Fibroblast of pulmonary artery (primary cell): ENCODE measurements at regions not wholly inside any gene's neighbourhood (a gene's known extent, or its start where the extent isn't known, plus 50 kb on each side); places are given as distances from the start of the nearest gene placed in this dataset.

ENCODE experiments used
- DNase-seq: peaks from one replicate; pipeline ENCODE4 v3.0.0-alpha.2; 2010; ENCODE audit warnings: low read depth
- H3K4me3 ChIP-seq: replicated peaks from 2 replicates; pipeline ENCODE4 v1.5.1; 2011; ENCODE audit warnings: low read depth, mild to moderate bottlenecking, control low read depth, low read length, moderate library complexity
- TF ChIP-seq, protein P1 (sequence below): IDR thresholded peaks from 2 replicates; pipeline ENCODE4 v1.5.1; 2011; ENCODE audit warnings: mild to moderate bottlenecking, control low read depth, low read length, inconsistent platforms; ENCODE audit errors: missing control alignments

DNA sequence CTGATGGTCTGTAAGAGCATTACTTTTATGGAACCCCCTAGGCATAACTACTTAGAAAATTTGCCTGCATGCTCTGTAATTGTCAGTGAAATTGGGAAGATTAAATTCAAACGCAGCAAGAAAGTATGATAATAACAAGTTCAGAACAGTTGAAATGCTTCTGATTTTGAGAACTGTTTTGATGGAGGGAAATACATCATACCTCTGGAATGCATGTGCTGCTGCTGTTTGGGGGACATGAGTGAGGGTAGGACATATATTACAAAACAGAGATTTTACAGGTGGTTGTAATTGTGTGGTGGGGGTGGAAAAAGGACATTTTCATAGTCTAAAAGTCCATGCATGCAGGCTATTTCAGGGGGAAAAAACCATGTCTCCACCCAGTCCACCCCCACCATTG lies 135.0 kb upstream of the DPH6 start:
- no peak overlapping the region for H3K4me3 ChIP-seq
- peak; percentile 52 for DNase-seq
- TF ChIP-seq, protein P1, sequence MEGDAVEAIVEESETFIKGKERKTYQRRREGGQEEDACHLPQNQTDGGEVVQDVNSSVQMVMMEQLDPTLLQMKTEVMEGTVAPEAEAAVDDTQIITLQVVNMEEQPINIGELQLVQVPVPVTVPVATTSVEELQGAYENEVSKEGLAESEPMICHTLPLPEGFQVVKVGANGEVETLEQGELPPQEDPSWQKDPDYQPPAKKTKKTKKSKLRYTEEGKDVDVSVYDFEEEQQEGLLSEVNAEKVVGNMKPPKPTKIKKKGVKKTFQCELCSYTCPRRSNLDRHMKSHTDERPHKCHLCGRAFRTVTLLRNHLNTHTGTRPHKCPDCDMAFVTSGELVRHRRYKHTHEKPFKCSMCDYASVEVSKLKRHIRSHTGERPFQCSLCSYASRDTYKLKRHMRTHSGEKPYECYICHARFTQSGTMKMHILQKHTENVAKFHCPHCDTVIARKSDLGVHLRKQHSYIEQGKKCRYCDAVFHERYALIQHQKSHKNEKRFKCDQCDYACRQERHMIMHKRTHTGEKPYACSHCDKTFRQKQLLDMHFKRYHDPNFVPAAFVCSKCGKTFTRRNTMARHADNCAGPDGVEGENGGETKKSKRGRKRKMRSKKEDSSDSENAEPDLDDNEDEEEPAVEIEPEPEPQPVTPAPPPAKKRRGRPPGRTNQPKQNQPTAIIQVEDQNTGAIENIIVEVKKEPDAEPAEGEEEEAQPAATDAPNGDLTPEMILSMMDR: no peak

DNA sequence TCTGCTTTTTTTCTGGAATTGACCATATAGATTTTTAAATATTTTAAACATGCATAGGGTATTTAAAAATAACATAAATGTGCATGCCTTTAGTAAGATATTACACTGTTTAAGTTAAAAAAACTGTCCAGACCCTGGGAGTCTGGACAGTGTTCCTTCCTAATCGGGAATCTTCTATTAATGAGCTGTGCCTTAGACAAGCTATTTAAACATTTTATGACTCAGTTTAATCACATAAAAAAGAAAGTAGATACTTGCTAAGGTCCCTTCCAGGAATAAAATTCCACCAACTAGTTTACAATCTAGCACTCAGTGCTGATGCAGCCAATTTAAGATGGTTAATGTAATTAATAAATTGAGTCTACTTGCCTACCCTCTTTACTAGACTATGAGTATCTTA lies 140.4 kb upstream of the DPH6 start:
- H3K4me3 ChIP-seq: no peak overlapping the region
- DNase-seq: no peak
- TF ChIP-seq, protein P1: no peak

DNA sequence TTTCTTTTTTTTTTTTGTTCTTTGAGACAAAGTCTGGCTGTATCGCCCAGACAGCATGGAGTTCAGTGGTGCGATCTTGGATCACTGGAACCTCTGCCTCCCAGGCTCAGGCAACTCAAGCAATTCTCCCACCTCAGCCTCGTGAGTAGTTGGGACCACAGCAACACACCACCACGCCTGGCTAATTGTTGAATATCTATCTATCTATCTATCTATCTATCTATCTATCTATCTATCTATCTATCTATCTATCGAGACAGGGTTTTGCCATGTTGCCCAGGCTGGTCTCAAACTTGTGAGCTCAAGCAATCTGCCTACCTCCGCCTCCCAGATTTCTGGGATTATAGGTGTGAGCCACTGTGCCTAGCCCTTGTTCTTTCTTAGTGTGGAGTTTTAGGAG lies 143.3 kb upstream of the DPH6 start:
- DNase-seq: no peak
- TF ChIP-seq, protein P1: no peak
- H3K4me3 ChIP-seq: no peak overlapping the region

DNA sequence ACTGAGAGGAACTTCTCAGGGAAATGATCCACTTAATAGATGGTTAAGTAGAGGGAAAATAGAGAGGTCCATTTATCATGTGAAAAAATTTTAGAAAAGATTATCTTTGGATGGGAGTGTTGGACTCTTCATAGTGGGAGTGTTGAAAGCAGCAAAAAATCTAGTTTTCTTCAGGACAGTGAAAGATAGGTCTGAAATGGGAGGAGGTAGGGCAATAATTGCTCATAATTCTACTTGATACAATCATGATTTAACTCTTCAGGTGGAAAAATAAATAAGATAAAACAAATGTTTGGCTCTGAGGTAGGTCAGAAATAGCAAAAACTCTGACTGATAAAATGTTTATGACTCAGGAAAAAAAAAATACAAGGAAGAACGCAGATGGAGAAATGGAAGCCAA lies 144.1 kb upstream of the DPH6 start:
- TF ChIP-seq, protein P1: no peak
- no peak overlapping the region for H3K4me3 ChIP-seq
- no peak for DNase-seq

DNA sequence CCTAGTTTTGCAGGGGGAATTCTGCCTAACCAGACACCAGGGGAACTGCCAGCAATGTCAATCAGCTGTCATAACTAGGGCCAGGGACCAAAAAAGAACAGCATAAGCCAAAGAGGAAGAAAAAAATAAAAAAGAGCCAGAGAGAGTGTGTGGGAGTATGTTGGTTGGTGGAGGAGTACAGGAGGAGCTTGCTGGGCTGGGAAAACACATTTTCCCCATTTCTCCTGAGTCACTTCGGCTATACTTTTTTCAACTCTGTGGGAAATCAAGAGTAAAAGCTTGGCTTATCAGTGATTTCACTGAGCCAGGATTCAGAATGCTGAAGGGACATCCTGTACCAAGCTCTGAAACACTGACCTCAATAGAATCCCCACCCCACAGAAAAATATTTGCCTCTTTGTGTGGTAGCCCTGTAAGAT lies 144.7 kb upstream of the DPH6 start:
- H3K4me3 ChIP-seq: no peak overlapping the region
- DNase-seq: peak; percentile 99
- TF ChIP-seq, protein P1: no peak

DNA sequence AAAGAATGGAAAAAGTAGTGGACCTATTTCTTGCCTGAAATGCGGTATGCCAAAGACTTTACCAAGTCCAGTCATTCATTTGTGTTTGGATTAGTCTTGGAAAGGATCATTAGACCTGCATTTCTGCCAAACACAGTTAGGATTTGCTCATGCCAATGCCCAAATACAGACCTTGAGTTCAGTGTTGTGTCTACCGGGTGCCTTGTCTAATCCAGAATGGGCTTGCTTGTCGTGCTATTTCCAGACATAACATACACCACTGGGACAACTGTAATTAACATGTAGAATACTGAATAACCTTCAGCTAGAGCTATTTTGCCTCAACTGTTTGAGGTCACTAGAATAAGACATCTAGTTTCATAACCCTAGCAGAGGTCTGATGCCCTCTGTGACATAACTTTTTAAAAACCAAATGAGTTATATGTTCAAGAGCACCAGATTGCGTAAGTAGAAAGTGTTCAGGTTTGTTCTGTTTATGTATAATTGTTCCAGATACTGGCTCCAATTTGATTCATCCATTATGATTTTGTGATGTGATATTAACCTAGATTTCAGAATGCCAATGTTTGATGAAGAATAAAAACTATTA lies 145.3 kb upstream of the DPH6 start:
- TF ChIP-seq, protein P1: no peak
- DNase-seq: no peak
- H3K4me3 ChIP-seq: no peak overlapping the region

DNA sequence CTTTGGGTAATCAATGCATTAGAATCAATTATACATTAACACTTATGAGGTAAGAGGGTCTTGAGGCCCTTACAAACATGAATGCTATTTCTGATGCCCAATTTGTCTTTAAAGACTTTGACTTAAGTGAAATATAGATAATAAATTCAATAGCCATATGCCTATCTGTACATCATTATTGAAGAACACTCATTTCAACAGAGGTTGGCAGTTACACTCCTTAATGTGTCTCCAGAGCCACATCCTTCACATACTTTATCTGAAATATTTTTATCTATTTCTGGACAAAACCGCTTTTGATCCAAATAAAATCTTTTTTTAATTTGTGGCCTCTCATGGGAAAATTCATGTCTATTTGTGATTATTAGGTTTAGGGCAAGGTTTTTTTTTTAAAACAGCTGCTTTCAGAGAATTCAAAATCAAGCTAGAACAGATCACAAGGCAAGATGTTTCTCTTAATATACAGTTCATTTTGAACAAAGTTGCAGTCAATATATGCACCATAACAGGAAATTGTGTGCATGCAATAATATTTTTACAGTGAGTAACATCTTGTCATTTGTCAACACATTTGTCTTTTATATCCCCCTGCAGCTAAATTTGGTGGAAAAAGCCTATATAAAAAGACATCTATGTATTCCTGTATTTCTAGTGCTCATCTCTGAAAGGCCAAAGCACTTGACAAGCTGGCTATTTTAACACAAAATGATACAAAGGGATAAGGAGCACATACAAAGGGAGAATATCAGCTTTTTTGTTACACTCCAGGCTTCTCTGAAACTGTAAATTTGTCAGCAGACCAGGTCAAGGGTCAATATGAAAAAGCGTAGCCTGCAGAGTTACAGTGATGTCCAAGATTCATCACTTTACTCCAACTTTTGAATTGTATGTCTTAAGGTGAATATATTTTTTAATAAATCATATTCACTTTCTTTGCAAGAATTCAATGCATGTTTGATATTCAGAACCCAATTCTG lies 146.2 kb upstream of the DPH6 start:
- TF ChIP-seq, protein P1: no peak
- peak; percentile 69 for DNase-seq
- no peak overlapping the region for H3K4me3 ChIP-seq
